Renal cortical epithelial cell (primary cell): ENCODE measurements at regions not wholly inside any gene's neighbourhood (a gene's known extent, or its start where the extent isn't known, plus 50 kb on each side); places are given as distances from the start of the nearest gene placed in this dataset.
A peak's percentile ranks its signal among the peaks of the same experiment; 100 is the strongest.

Experiments used
- DNase-seq: peaks from one replicate; pipeline ENCODE4 v3.0.0-alpha.2; 2011; ENCODE audit warnings: low read depth

- DNase-seq = no peak
Observed at GRCh38 chr1:195934817-195935553, 673.3 kb downstream of the KCNT2 start.

- DNase-seq = no peak
Observed at GRCh38 chr1:195933835-195934234, 674.4 kb downstream of the KCNT2 start.

GRCh38 chr1:195915826-195916225, 692.4 kb downstream of the KCNT2 start:
- no peak for DNase-seq

- no peak for DNase-seq
Observed at GRCh38 chr1:195909061-195909460, 699.2 kb downstream of the KCNT2 start.

GRCh38 chr1:195908121-195908520, 700.1 kb downstream of the KCNT2 start:
- no peak for DNase-seq

- DNase-seq = no peak
Observed at GRCh38 chr1:195903203-195903602, 705.0 kb downstream of the KCNT2 start.

- DNase-seq = no peak
Observed at GRCh38 chr1:195902779-195903178, 705.5 kb downstream of the KCNT2 start.

GRCh38 chr1:195899762-195900352, 708.4 kb downstream of the KCNT2 start:
- no peak for DNase-seq

- DNase-seq = no peak
Observed at GRCh38 chr1:195898924-195899323, 709.3 kb downstream of the KCNT2 start.

GRCh38 chr1:195898373-195898772, 709.9 kb downstream of the KCNT2 start:
- DNase-seq = no peak

GRCh38 chr1:195897076-195897475, 711.2 kb downstream of the KCNT2 start:
- no peak for DNase-seq

- no peak for DNase-seq
Observed at GRCh38 chr1:195894411-195894810, 713.8 kb downstream of the KCNT2 start.

- no peak for DNase-seq
Observed at GRCh38 chr1:195886000-195886399, 722.2 kb downstream of the KCNT2 start.

GRCh38 chr1:195878478-195878877, 729.8 kb downstream of the KCNT2 start:
- DNase-seq = no peak

- no peak for DNase-seq
Observed at GRCh38 chr1:195876792-195877191, 731.4 kb downstream of the KCNT2 start.

GRCh38 chr1:195872376-195872775, 735.9 kb downstream of the KCNT2 start:
- no peak for DNase-seq

GRCh38 chr1:195867638-195868037, 740.6 kb downstream of the KCNT2 start:
- no peak for DNase-seq

- no peak for DNase-seq
Observed at GRCh38 chr1:195866781-195867222, 741.4 kb downstream of the KCNT2 start.

GRCh38 chr1:195866091-195866780, 742.0 kb downstream of the KCNT2 start:
- no peak for DNase-seq

- DNase-seq = peak; percentile 2
Observed at GRCh38 chr1:195851804-195852203, 756.4 kb downstream of the KCNT2 start.

GRCh38 chr1:195851016-195851601, 757.1 kb downstream of the KCNT2 start:
- no peak for DNase-seq

GRCh38 chr1:195849180-195849579, 759.1 kb downstream of the KCNT2 start:
- DNase-seq = no peak
